ENCODE measurements at regions not wholly inside any gene's neighbourhood (a gene's known extent, or its start where the extent isn't known, plus 50 kb on each side); places are given as distances from the start of the nearest gene placed in this dataset.

DNA sequence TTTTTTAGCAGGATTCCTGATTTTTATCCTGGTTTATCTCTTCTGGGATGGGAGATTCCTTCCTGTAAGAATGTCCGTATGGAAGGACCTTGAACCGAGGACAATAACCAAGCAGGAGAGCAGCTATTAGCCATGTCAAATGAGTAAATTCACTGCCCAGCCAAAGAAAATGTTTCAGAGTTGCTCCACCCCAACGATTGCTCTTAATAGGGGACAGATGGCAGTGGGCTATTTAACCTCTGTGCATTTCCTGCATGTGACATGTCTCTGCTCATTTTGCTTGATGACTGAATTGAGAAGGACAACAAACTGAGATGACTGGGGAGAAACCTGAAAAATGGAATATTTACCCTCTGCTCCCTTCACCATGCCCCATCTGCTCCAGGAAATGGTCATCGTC is 479.9 kb upstream of the ZNF462 start:
- Histone ChIP-seq H3K27me3 (no peaks in the 10 kb centered on the region), H3K27ac (no peak overlapping the region), H3K36me3 (no peaks in the 10 kb centered on the region), H3K4me3 (no peak overlapping the region), H3K9me3 (no peaks in the 10 kb centered on the region), H3K4me1 (no peaks in the 10 kb centered on the region)
- no peak for DNase-seq (ENCODE audit: low spot score in 2 of 2)
- 55 to 63% methylated on average over 4 of the region's 4 CpGs for WGBS, 2 donors
- TF ChIP-seq POLR2A (IDR thresholded peaks at IDR 0.05) = no peak
- TF ChIP-seq, protein P1, sequence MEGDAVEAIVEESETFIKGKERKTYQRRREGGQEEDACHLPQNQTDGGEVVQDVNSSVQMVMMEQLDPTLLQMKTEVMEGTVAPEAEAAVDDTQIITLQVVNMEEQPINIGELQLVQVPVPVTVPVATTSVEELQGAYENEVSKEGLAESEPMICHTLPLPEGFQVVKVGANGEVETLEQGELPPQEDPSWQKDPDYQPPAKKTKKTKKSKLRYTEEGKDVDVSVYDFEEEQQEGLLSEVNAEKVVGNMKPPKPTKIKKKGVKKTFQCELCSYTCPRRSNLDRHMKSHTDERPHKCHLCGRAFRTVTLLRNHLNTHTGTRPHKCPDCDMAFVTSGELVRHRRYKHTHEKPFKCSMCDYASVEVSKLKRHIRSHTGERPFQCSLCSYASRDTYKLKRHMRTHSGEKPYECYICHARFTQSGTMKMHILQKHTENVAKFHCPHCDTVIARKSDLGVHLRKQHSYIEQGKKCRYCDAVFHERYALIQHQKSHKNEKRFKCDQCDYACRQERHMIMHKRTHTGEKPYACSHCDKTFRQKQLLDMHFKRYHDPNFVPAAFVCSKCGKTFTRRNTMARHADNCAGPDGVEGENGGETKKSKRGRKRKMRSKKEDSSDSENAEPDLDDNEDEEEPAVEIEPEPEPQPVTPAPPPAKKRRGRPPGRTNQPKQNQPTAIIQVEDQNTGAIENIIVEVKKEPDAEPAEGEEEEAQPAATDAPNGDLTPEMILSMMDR (IDR thresholded peaks at IDR 0.05) = no peak
- no peak for TF ChIP-seq EP300 (IDR thresholded peaks at IDR 0.05)

DNA sequence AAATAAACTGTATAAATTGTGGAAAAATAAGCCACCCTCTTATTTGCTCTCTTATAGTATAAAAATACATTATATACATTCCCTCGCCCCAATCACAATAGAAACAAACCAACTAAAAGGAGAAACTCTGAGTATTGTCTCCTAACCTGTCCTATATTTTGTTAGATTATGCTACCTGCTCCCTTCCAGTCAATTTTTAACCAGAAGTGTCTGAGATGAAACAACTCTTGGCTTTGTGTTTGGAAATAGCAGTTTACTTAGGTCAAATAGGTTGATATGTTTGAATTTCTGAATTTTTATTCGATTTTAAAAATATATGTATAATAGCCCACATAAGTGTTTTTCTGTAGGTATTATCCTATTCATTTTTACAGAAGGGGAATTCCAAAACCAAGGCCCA is 475.0 kb upstream of the ZNF462 start:
- no peak overlapping the region for H3K4me3 ChIP-seq
- no peaks in the 10 kb centered on the region for H3K9me3 ChIP-seq
- no peak for DNase-seq (ENCODE audit: low spot score in 2 of 2)
- no peaks in the 10 kb centered on the region for H3K4me1 ChIP-seq
- H3K36me3 ChIP-seq = no peaks in the 10 kb centered on the region
- H3K27ac ChIP-seq = no peak overlapping the region
- WGBS, 2 donors = 93 to 94% methylated on average over 2 of the region's 2 CpGs
- TF ChIP-seq, protein P1 (IDR thresholded peaks at IDR 0.05) = no peak
- TF ChIP-seq POLR2A (IDR thresholded peaks at IDR 0.05) (no peak), EP300 (IDR thresholded peaks at IDR 0.05) (no peak)
- H3K27me3 ChIP-seq = no peaks in the 10 kb centered on the region

- no peak for DNase-seq (ENCODE audit: low spot score in 2 of 2)
- Histone ChIP-seq H3K27ac (no peak overlapping the region), H3K4me1 (no peaks in the 10 kb centered on the region), H3K27me3 (no peaks in the 10 kb centered on the region), H3K9me3 (no peaks in the 10 kb centered on the region), H3K36me3 (no peaks in the 10 kb centered on the region), H3K4me3 (no peak overlapping the region)
- TF ChIP-seq EP300 (IDR thresholded peaks at IDR 0.05) (no peak), POLR2A (IDR thresholded peaks at IDR 0.05) (no peak)
- TF ChIP-seq, protein P1 (IDR thresholded peaks at IDR 0.05) = no peak
- WGBS, 2 donors = 79 to 80% methylated on average over 2 of the region's 2 CpGs
Measured at GRCh38 chr9:106393226-106393625, 469.7 kb upstream of the ZNF462 start.

GRCh38 chr9:106400170-106400569 is 462.8 kb upstream of the ZNF462 start:
- no peaks in the 10 kb centered on the region for H3K9me3 ChIP-seq
- no peak overlapping the region for H3K27ac ChIP-seq
- H3K27me3 ChIP-seq = no peaks in the 10 kb centered on the region
- no peaks in the 10 kb centered on the region for H3K4me1 ChIP-seq
- DNase-seq (ENCODE audit: low spot score in 2 of 2) = no peak
- H3K36me3 ChIP-seq = no peaks in the 10 kb centered on the region
- 28 to 34% methylated on average over 1 of the region's 1 CpG for WGBS, 2 donors
- H3K4me3 ChIP-seq = no peak overlapping the region
- TF ChIP-seq POLR2A (IDR thresholded peaks at IDR 0.05) = no peak
- TF ChIP-seq, protein P1 (IDR thresholded peaks at IDR 0.05) = no peak
- TF ChIP-seq EP300 (IDR thresholded peaks at IDR 0.05) = no peak

DNA sequence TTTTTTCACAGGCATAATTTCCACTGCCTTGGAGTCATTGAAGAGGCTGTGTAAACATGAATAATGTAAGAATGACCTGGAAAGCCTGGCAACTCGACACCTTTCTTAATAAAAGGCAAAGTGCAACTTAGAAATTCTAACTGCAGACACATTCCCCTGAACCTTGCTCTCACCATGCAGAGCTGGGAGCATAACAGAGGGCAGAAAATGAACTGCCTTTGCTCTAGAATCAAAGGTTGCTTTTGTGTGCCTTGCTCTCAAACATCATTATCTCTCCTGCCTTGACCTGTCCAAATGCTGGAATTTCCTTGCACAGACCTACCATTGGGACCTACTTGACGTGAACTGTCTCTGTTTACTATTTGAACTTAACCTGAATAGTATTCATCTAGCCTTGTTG is 462.0 kb upstream of the ZNF462 start:
- Histone ChIP-seq H3K36me3 (no peaks in the 10 kb centered on the region), H3K27ac (no peak overlapping the region), H3K9me3 (no peaks in the 10 kb centered on the region), H3K4me1 (no peaks in the 10 kb centered on the region), H3K27me3 (no peaks in the 10 kb centered on the region), H3K4me3 (no peak overlapping the region)
- 59 to 62% methylated on average over 2 of the region's 2 CpGs for whole genome bisulfite sequencing, 2 donors
- no peak for TF ChIP-seq EP300 (IDR thresholded peaks at IDR 0.05)
- no peak for TF ChIP-seq POLR2A (IDR thresholded peaks at IDR 0.05)
- TF ChIP-seq, protein P1 (IDR thresholded peaks at IDR 0.05) = no peak
- DNase-seq (ENCODE audit: low spot score in 2 of 2) = no peak
